PC-9 (cell line): ENCODE measurements at regions not wholly inside any gene's neighbourhood (a gene's known extent, or its start where the extent isn't known, plus 50 kb on each side); places are given as distances from the start of the nearest gene placed in this dataset.

ENCODE experiments used
- BruUV-seq: library from RNA; stranded (reverse); fragments of 400-500 nt; replicated peaks from 2 replicates; lab custom pipeline; 2021; lab: Mats Ljungman, UMichigan
- CTCF ChIA-PET: fragments of 300-600 bp; sonication (Branson Sonifier 250); formaldehyde crosslinking; loops from one replicate; lab custom pipeline; 2022; ENCODE audit warnings: antibody characterized with exemption; lab: Charles Lee
- POLR2A ChIA-PET: fragments of 300-600 bp; sonication (Branson Sonifier 250); formaldehyde crosslinking; loops from one replicate; lab custom pipeline; 2022; ENCODE audit warnings: antibody characterized with exemption; ENCODE audit not compliant: unreplicated experiment; lab: Charles Lee
- DNase-seq, 2 experiments: peaks; one replicate each; pipeline versions ENCODE4 v3.0.0 to v3.0.0-alpha.2; 2015 to 2022; ENCODE audit warnings: mixed read lengths in 1 of 2
- H2AFZ ChIP-seq: fragments of 200-600 bp; sonication (generic); 2 replicates; pipeline ENCODE4 v1.8.1; 2017; ENCODE audit warnings: antibody characterized with exemption
- H3F3A ChIP-seq: fragments of 200-600 bp; sonication (generic); 2 replicates; pipeline ENCODE4 v1.8.1; 2017; ENCODE audit warnings: antibody characterized with exemption, mild to moderate bottlenecking, low read depth; ENCODE audit not compliant: insufficient read depth
- H3K27ac ChIP-seq: fragments of 200-600 bp; sonication (generic); 2 replicates; pipeline ENCODE4 v1.6.1; 2016; ENCODE audit warnings: mixed run types
- H3K27me3 ChIP-seq: fragments of 200-600 bp; sonication (generic); 2 replicates; pipeline ENCODE4 v1.6.1; 2016; ENCODE audit warnings: low read depth, mixed run types; ENCODE audit not compliant: insufficient read depth
- H3K36me3 ChIP-seq: fragments of 200-600 bp; sonication (generic); 2 replicates; pipeline ENCODE4 v1.6.1; 2016; ENCODE audit warnings: low read depth, mixed run types
- H3K4me1 ChIP-seq: fragments of 200-600 bp; sonication (generic); replicated peaks from 2 replicates; pipeline ENCODE4 v1.6.1; 2016; ENCODE audit warnings: mixed run types; ENCODE audit not compliant: insufficient read depth
- H3K4me2 ChIP-seq: fragments of 200-600 bp; sonication (generic); 2 replicates; pipeline ENCODE4 v1.6.1; 2017; ENCODE audit warnings: mixed run types
- H3K4me3 ChIP-seq: fragments of 200-600 bp; sonication (generic); 2 replicates; pipeline ENCODE4 v1.6.1; 2016; ENCODE audit warnings: mixed run types
- H3K79me2 ChIP-seq: fragments of 200-600 bp; sonication (generic); 2 replicates; pipeline ENCODE4 v1.6.1; 2017; ENCODE audit warnings: low read depth, mixed run types
- H3K9me2 ChIP-seq: fragments of 200-600 bp; sonication (generic); 2 replicates; pipeline ENCODE4 v1.8.1; 2017; ENCODE audit warnings: mild to moderate bottlenecking; ENCODE audit not compliant: insufficient read depth
- H3K9me3 ChIP-seq: fragments of 200-600 bp; sonication (generic); 2 replicates; pipeline ENCODE4 v1.8.1; 2016; ENCODE audit warnings: low read depth; ENCODE audit not compliant: insufficient read depth
- H4K20me1 ChIP-seq: fragments of 200-600 bp; sonication (generic); 2 replicates; pipeline ENCODE4 v1.8.1; 2017; ENCODE audit not compliant: insufficient read depth
- EZH2 ChIP-seq: fragments of 200-600 bp; sonication (generic); IDR thresholded peaks from 2 replicates; pipeline ENCODE4 v1.8.0; 2017; ENCODE audit warnings: antibody characterized with exemption, low read depth
- intact Hi-C: fragments of 100-400 bp; cut with micrococcal nuclease; formaldehyde crosslinking; loops from one replicate; pipeline ENCODE4 v1.10.0; 2022; ENCODE audit not compliant: unreplicated experiment
- TF ChIP-seq, protein P1 (sequence below): fragments of 200-600 bp; sonication (generic); conservative IDR thresholded peaks from 2 replicates; pipeline ENCODE4 v1.6.1; 2017; ENCODE audit warnings: mixed run types, antibody characterized with exemption, mild to moderate bottlenecking, moderate library complexity

- no peak overlapping the region for H3K27ac ChIP-seq
- BruUV-seq = no TSS peak
These were observed 123.1 kb downstream of the DKK1 start for GRCh38 chr10:52437205-52437646.

GRCh38 chr10:52438119-52438518 is 124.0 kb downstream of the DKK1 start:
- CTCF ChIA-PET = no interaction called here
- H3K4me3 ChIP-seq = no peak overlapping the region
- POLR2A ChIA-PET = no interaction called here
- no peak overlapping the region for H2AFZ ChIP-seq
- no peaks in the 10 kb centered on the region for H3K9me2 ChIP-seq
- no peaks in the 10 kb centered on the region for H3K27me3 ChIP-seq
- H3K27ac ChIP-seq = no peak overlapping the region
- no peaks in the 10 kb centered on the region for H3K79me2 ChIP-seq
- BruUV-seq = no TSS peak
- H3K4me1 ChIP-seq = peaks cover 20% of the 10 kb centered on the region
- intact Hi-C loops = no loop called here
- no peak for DNase-seq
- H3K36me3 ChIP-seq = no peaks in the 10 kb centered on the region
- H3K9me3 ChIP-seq = peaks cover 5% of the 10 kb centered on the region; the same call in 1 of the 2 replicates
- no peaks in the 10 kb centered on the region for H4K20me1 ChIP-seq
- no peak overlapping the region for H3K4me2 ChIP-seq
- TF ChIP-seq, protein P1, sequence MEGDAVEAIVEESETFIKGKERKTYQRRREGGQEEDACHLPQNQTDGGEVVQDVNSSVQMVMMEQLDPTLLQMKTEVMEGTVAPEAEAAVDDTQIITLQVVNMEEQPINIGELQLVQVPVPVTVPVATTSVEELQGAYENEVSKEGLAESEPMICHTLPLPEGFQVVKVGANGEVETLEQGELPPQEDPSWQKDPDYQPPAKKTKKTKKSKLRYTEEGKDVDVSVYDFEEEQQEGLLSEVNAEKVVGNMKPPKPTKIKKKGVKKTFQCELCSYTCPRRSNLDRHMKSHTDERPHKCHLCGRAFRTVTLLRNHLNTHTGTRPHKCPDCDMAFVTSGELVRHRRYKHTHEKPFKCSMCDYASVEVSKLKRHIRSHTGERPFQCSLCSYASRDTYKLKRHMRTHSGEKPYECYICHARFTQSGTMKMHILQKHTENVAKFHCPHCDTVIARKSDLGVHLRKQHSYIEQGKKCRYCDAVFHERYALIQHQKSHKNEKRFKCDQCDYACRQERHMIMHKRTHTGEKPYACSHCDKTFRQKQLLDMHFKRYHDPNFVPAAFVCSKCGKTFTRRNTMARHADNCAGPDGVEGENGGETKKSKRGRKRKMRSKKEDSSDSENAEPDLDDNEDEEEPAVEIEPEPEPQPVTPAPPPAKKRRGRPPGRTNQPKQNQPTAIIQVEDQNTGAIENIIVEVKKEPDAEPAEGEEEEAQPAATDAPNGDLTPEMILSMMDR = no peak
- no peak for TF ChIP-seq EZH2
- peaks cover 9% of the 10 kb centered on the region for H3F3A ChIP-seq

More at GRCh38 chr10:52437205-52437646, 123.1 kb downstream of the DKK1 start:
- no peaks in the 10 kb centered on the region for H3K79me2 ChIP-seq
- H3K4me2 ChIP-seq = no peak overlapping the region
- TF ChIP-seq, protein P1 = no peak
- no peak for TF ChIP-seq EZH2
- no peaks in the 10 kb centered on the region for H3K36me3 ChIP-seq
- ChIA-PET POLR2A (no interaction called here), CTCF (no interaction called here)
- no peaks in the 10 kb centered on the region for H3K9me3 ChIP-seq
- no peaks in the 10 kb centered on the region for H3K27me3 ChIP-seq
- 0 out of 2 replicates have a peak, but pooled peaks cover under 1% of the 10 kb centered on the region for H3F3A ChIP-seq
- intact Hi-C loops = no loop called here
- H3K9me2 ChIP-seq = no peaks in the 10 kb centered on the region
- no peak overlapping the region for H3K4me3 ChIP-seq
- DNase-seq = no peak
- no peak overlapping the region for H2AFZ ChIP-seq
- H4K20me1 ChIP-seq = no peaks in the 10 kb centered on the region
- H3K4me1 ChIP-seq = peaks cover 11% of the 10 kb centered on the region

- CTCF ChIA-PET = no interaction called here
- intact Hi-C loops = no loop called here
- no peak overlapping the region for H3K27ac ChIP-seq
- BruUV-seq = no TSS peak
- H3K79me2 ChIP-seq = no peaks in the 10 kb centered on the region
- H3K36me3 ChIP-seq = no peaks in the 10 kb centered on the region
- no peaks in the 10 kb centered on the region for H4K20me1 ChIP-seq
- TF ChIP-seq, protein P1 = no peak
- TF ChIP-seq EZH2 = no peak
- H2AFZ ChIP-seq = no peak overlapping the region
- DNase-seq = no peak
- H3K4me1 ChIP-seq = peaks cover 30% of the 10 kb centered on the region
- peaks cover 8% of the 10 kb centered on the region for H3K9me2 ChIP-seq
- peaks cover 23% of the 10 kb centered on the region for H3F3A ChIP-seq
- no peak overlapping the region for H3K4me3 ChIP-seq
- no peak overlapping the region for H3K4me2 ChIP-seq
- H3K9me3 ChIP-seq = peaks cover 14% of the 10 kb centered on the region; the same call in 1 of the 2 replicates
- POLR2A ChIA-PET = interaction anchor here (0.6 to 0.7 kb wide), 2 partner anchors 11 to 12 kb away, joined by 3 to 7 read pairs; no protein-coding TSS in a partner anchor
- H3K27me3 ChIP-seq = no peaks in the 10 kb centered on the region
These were observed 126.7 kb downstream of the DKK1 start for GRCh38 chr10:52440612-52441285.
